HEK293T (cell line): ENCODE measurements at regions not wholly inside any gene's neighbourhood (a gene's known extent, or its start where the extent isn't known, plus 50 kb on each side); places are given as distances from the start of the nearest gene placed in this dataset.

Experiments used
- BHLHE40 ChIP-seq: fragments of 450-650 bp; IDR thresholded peaks from 2 replicates; pipeline ENCODE4 v1.6.1; 2016; ENCODE audit warnings: mild to moderate bottlenecking, moderate library complexity, borderline replicate concordance
- ELF4 ChIP-seq: fragments of 450-650 bp; IDR thresholded peaks from 2 replicates; pipeline ENCODE4 v1.6.1; 2017; ENCODE audit warnings: antibody characterized with exemption
- FOXK2 ChIP-seq: fragments of 450-650 bp; IDR thresholded peaks from 2 replicates; pipeline ENCODE4 v1.6.1; 2016; ENCODE audit warnings: mild to moderate bottlenecking
- FOXM1 ChIP-seq: fragments of 450-650 bp; IDR thresholded peaks from 2 replicates; pipeline ENCODE4 v1.6.1; 2017; ENCODE audit warnings: mild to moderate bottlenecking, borderline replicate concordance
- LEF1 ChIP-seq: fragments of 450-650 bp; IDR thresholded peaks from 2 replicates; pipeline ENCODE4 v1.6.1; 2017; ENCODE audit warnings: mild to moderate bottlenecking, borderline replicate concordance
- SP1 ChIP-seq: fragments of 450-650 bp; IDR thresholded peaks from 2 replicates; pipeline ENCODE4 v1.6.1; 2017
- SUZ12 ChIP-seq: fragments of 450-650 bp; IDR thresholded peaks from 2 replicates; pipeline ENCODE4 v1.6.1; 2016; ENCODE audit warnings: mild to moderate bottlenecking
- TARDBP ChIP-seq: fragments of 450-650 bp; IDR thresholded peaks from 2 replicates; pipeline ENCODE4 v1.6.1; 2016
- ZNF384 ChIP-seq: fragments of 450-650 bp; IDR thresholded peaks from 2 replicates; pipeline ENCODE4 v1.6.1; 2016

DNA sequence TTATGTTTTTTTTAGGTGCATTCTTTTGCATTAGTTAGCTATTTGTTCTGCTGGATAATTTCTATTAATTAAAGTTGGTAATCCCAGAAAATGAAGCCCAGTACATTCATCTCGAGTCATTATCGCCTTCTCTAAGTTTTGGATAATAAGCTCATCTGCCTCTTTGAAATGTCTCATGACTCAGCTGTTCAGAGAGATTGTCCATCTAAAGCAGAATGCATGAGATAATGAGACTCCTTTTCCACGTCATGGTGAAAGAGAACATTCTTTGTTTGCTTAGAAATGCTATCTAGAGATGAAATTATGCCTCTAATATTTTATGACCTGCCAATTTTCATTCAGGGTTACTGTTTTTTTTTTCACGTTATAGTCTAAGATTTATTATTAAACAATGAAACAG, 374.7 kb upstream of the GOLIM4 start:
- TF ChIP-seq BHLHE40: no peak
- no peak for TF ChIP-seq TARDBP
- no peak for TF ChIP-seq SUZ12
- no peak for TF ChIP-seq FOXK2
- TF ChIP-seq SP1: no peak
- no peak for TF ChIP-seq LEF1
- TF ChIP-seq FOXM1: no peak
- no peak for TF ChIP-seq ELF4
- no peak for TF ChIP-seq ZNF384
